ENCODE measurements at regions not wholly inside any gene's neighbourhood (a gene's known extent, or its start where the extent isn't known, plus 50 kb on each side); places are given as distances from the start of the nearest gene placed in this dataset.

- DNase-seq, result no peak
These were observed 192.3 kb downstream of the FGFR2 start for GRCh38 chr10:121405953-121406352.

GRCh38 chr10:121406823-121407545 is 191.3 kb downstream of the FGFR2 start:
- no peak for DNase-seq

GRCh38 chr10:121409466-121410104 is 188.7 kb downstream of the FGFR2 start:
- DNase-seq, result no peak

GRCh38 chr10:121411004-121411403 is 187.2 kb downstream of the FGFR2 start:
- DNase-seq, result no peak

GRCh38 chr10:121413951-121414350 is 184.3 kb downstream of the FGFR2 start:
- DNase-seq, result no peak

GRCh38 chr10:121414366-121415062 is 183.7 kb downstream of the FGFR2 start:
- DNase-seq, result no peak

- DNase-seq, result no peak
These were observed 183.2 kb downstream of the FGFR2 start for GRCh38 chr10:121415063-121415399.

GRCh38 chr10:121416071-121416470 is 182.2 kb downstream of the FGFR2 start:
- DNase-seq, result no peak

- DNase-seq, result no peak
These were observed 180.9 kb downstream of the FGFR2 start for GRCh38 chr10:121417298-121417697.

GRCh38 chr10:121418126-121418777 is 180.0 kb downstream of the FGFR2 start:
- DNase-seq, result no peak

- DNase-seq, result no peak
These were observed 178.2 kb downstream of the FGFR2 start for GRCh38 chr10:121420006-121420405.

- DNase-seq, result no peak
These were observed 176.1 kb downstream of the FGFR2 start for GRCh38 chr10:121422096-121422495.

- DNase-seq, result no peak
These were observed 172.6 kb downstream of the FGFR2 start for GRCh38 chr10:121425623-121426022.

- no peak for DNase-seq
These were observed 171.9 kb downstream of the FGFR2 start for GRCh38 chr10:121426307-121426706.

Measured in NCI-H345 (cell line).